ENCODE measurements at regions not wholly inside any gene's neighbourhood (a gene's known extent, or its start where the extent isn't known, plus 50 kb on each side); places are given as distances from the start of the nearest gene placed in this dataset.

DNA sequence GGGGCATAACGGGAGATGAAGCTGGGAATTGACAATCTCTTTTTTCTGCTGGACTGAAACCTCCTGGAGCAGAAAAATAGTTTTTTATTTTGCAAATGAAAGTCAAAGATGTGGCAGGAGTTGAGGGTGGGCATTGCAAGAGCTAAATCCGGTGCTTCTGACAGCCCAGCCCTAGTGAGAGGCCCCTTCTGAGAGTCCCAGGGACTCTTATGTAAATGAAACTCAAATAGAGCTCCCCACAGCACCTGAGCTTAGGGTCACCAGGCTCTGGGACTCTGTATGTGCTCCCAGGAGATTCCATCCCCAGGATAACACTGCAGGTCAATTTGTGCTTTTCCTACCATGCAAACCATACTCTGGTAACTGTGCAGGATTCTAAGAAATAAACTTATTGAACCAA is 192.8 kb downstream of the ANKRD30B start:
- TF ChIP-seq, protein P1, sequence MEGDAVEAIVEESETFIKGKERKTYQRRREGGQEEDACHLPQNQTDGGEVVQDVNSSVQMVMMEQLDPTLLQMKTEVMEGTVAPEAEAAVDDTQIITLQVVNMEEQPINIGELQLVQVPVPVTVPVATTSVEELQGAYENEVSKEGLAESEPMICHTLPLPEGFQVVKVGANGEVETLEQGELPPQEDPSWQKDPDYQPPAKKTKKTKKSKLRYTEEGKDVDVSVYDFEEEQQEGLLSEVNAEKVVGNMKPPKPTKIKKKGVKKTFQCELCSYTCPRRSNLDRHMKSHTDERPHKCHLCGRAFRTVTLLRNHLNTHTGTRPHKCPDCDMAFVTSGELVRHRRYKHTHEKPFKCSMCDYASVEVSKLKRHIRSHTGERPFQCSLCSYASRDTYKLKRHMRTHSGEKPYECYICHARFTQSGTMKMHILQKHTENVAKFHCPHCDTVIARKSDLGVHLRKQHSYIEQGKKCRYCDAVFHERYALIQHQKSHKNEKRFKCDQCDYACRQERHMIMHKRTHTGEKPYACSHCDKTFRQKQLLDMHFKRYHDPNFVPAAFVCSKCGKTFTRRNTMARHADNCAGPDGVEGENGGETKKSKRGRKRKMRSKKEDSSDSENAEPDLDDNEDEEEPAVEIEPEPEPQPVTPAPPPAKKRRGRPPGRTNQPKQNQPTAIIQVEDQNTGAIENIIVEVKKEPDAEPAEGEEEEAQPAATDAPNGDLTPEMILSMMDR (IDR thresholded peaks at IDR 0.05), result no peak
- TF ChIP-seq POLR2A (IDR thresholded peaks at IDR 0.05), result no peak
